ENCODE measurements at regions not wholly inside any gene's neighbourhood (a gene's known extent, or its start where the extent isn't known, plus 50 kb on each side); places are given as distances from the start of the nearest gene placed in this dataset.

- H3K27ac ChIP-seq (ENCODE audit: low read length) = no peak overlapping the region
- H3K9me3 ChIP-seq (ENCODE audit: low read length) = no peaks in the 10 kb centered on the region
- no peaks in the 10 kb centered on the region for H3K9me2 ChIP-seq (replicated peaks; ENCODE audit: low read length)
- ChIA-PET POLR2A (ENCODE audit: unreplicated experiment) (no interaction called here), CTCF (no interaction called here)
- intact Hi-C loops (cut with micrococcal nuclease) = no loop called here
- H4K20me1 ChIP-seq (ENCODE audit: low read length) = no peaks in the 10 kb centered on the region
- TF ChIP-seq, protein P1, sequence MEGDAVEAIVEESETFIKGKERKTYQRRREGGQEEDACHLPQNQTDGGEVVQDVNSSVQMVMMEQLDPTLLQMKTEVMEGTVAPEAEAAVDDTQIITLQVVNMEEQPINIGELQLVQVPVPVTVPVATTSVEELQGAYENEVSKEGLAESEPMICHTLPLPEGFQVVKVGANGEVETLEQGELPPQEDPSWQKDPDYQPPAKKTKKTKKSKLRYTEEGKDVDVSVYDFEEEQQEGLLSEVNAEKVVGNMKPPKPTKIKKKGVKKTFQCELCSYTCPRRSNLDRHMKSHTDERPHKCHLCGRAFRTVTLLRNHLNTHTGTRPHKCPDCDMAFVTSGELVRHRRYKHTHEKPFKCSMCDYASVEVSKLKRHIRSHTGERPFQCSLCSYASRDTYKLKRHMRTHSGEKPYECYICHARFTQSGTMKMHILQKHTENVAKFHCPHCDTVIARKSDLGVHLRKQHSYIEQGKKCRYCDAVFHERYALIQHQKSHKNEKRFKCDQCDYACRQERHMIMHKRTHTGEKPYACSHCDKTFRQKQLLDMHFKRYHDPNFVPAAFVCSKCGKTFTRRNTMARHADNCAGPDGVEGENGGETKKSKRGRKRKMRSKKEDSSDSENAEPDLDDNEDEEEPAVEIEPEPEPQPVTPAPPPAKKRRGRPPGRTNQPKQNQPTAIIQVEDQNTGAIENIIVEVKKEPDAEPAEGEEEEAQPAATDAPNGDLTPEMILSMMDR (conservative IDR thresholded peaks at IDR 0.05; ENCODE audit: low read depth, low read length) = no peak
- TF ChIP-seq EZH2 (IDR thresholded peaks at IDR 0.05; ENCODE audit: low read length, unreplicated experiment) (no peak), EZH2phosphoT487 (IDR thresholded peaks at IDR 0.05; ENCODE audit: borderline replicate concordance, low read length) (no peak)
- H3K4me1 ChIP-seq (ENCODE audit: insufficient read depth, low read length) = no peaks in the 10 kb centered on the region
- no peak overlapping the region for H3K4me2 ChIP-seq (ENCODE audit: low read length)
- BruUV-seq (replicated peaks) = no TSS peak
- no peak overlapping the region for H2AFZ ChIP-seq (ENCODE audit: low read length)
- DNase-seq (no peak), ATAC-seq (no peak)
- no peaks in the 10 kb centered on the region for H3K79me2 ChIP-seq (ENCODE audit: low read length)
- H3K4me3 ChIP-seq (ENCODE audit: low read length) = no peak overlapping the region
- no peaks in the 10 kb centered on the region for H3K36me3 ChIP-seq (ENCODE audit: low read depth, low read length)
- H3K9ac ChIP-seq (ENCODE audit: low read length) = no peak overlapping the region
- H3K27me3 ChIP-seq (ENCODE audit: low read length) = no peaks in the 10 kb centered on the region
- H3F3A ChIP-seq (ENCODE audit: low read length, unreplicated experiment) = no peaks in the 10 kb centered on the region
Observed at GRCh38 chr4:33193109-33193508, 2472.9 kb downstream of the PCDH7 start.

DNA sequence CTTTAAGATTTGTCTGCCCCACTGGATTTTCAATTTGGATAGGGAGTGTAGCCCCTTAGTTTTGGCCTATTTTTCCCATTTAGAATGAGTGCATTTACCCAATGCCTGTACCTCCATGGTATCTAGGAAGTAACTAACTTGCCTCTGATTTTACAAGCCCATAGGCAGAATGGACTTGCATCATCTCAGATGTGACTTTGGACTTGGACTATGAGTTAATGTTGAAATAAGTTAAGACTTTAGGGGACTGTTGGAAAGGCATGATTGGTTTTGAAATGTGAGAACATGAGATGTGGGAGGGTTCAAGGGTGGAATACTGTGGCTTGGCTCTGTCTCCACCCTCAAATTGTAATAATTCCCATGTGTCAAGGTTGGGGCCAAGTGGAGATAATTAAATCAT is 2480.2 kb downstream of the PCDH7 start:
- no peak for TF ChIP-seq EZH2phosphoT487 (IDR thresholded peaks at IDR 0.05; ENCODE audit: borderline replicate concordance, low read length)
- TF ChIP-seq, protein P1 (conservative IDR thresholded peaks at IDR 0.05; ENCODE audit: low read depth, low read length) = no peak
- TF ChIP-seq EZH2 (IDR thresholded peaks at IDR 0.05; ENCODE audit: low read length, unreplicated experiment) = no peak
- Histone ChIP-seq H3K4me1 (ENCODE audit: insufficient read depth, low read length) (no peaks in the 10 kb centered on the region), H2AFZ (ENCODE audit: low read length) (no peak overlapping the region), H3K9ac (ENCODE audit: low read length) (no peak overlapping the region), H4K20me1 (ENCODE audit: low read length) (no peaks in the 10 kb centered on the region), H3K9me3 (ENCODE audit: low read length) (no peaks in the 10 kb centered on the region), H3K27ac (ENCODE audit: low read length) (no peak overlapping the region), H3K4me2 (ENCODE audit: low read length) (no peak overlapping the region), H3F3A (ENCODE audit: low read length, unreplicated experiment) (no peaks in the 10 kb centered on the region), H3K4me3 (ENCODE audit: low read length) (no peak overlapping the region), H3K36me3 (ENCODE audit: low read depth, low read length) (no peaks in the 10 kb centered on the region), H3K9me2 (replicated peaks; ENCODE audit: low read length) (no peaks in the 10 kb centered on the region), H3K27me3 (ENCODE audit: low read length) (no peaks in the 10 kb centered on the region), H3K79me2 (ENCODE audit: low read length) (no peaks in the 10 kb centered on the region)
- CTCF ChIA-PET = no interaction called here
- POLR2A ChIA-PET (ENCODE audit: unreplicated experiment) = no interaction called here
- ATAC-seq (no peak), DNase-seq (no peak)
- intact Hi-C loops (cut with micrococcal nuclease) = no loop called here
- BruUV-seq (replicated peaks) = no TSS peak

DNA sequence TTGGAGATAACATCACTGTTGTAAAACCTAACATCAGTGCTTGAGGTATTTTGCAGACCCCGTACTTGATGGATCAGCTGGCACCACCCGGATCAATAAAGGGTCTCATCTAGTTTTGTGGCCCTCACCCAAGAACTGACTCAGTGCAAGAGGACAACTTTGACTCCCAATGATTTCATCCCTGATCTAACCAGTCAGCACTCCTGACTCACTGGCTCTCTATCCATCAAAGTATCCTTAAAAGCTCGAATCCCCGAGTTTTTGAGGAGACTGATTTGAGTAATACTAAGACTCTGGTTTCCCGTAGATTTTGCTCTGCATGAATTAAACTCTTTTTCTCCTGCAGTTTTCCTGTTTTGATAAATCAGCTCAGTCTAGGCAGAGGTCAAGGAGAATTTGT is 2498.1 kb downstream of the PCDH7 start:
- CTCF ChIA-PET = no interaction called here
- Histone ChIP-seq H3K9me3 (ENCODE audit: low read length) (no peaks in the 10 kb centered on the region), H4K20me1 (ENCODE audit: low read length) (no peaks in the 10 kb centered on the region), H3K27ac (ENCODE audit: low read length) (no peak overlapping the region), H3K9ac (ENCODE audit: low read length) (no peak overlapping the region), H3K36me3 (ENCODE audit: low read depth, low read length) (no peaks in the 10 kb centered on the region), H3K4me2 (ENCODE audit: low read length) (no peak overlapping the region), H3K79me2 (ENCODE audit: low read length) (no peaks in the 10 kb centered on the region), H3K27me3 (ENCODE audit: low read length) (no peaks in the 10 kb centered on the region), H3F3A (ENCODE audit: low read length, unreplicated experiment) (no peaks in the 10 kb centered on the region), H3K4me1 (ENCODE audit: insufficient read depth, low read length) (no peaks in the 10 kb centered on the region), H3K9me2 (replicated peaks; ENCODE audit: low read length) (no peaks in the 10 kb centered on the region), H2AFZ (ENCODE audit: low read length) (no peak overlapping the region), H3K4me3 (ENCODE audit: low read length) (no peak overlapping the region)
- POLR2A ChIA-PET (ENCODE audit: unreplicated experiment) = no interaction called here
- BruUV-seq (replicated peaks) = no TSS peak
- no peak for ATAC-seq
- DNase-seq = no peak
- TF ChIP-seq EZH2phosphoT487 (IDR thresholded peaks at IDR 0.05; ENCODE audit: borderline replicate concordance, low read length) (no peak), EZH2 (IDR thresholded peaks at IDR 0.05; ENCODE audit: low read length, unreplicated experiment) (no peak)
- TF ChIP-seq, protein P1 (conservative IDR thresholded peaks at IDR 0.05; ENCODE audit: low read depth, low read length) = no peak
- intact Hi-C loops (cut with micrococcal nuclease) = no loop called here
